AG09319 (cell line): ENCODE measurements at regions not wholly inside any gene's neighbourhood (a gene's known extent, or its start where the extent isn't known, plus 50 kb on each side); places are given as distances from the start of the nearest gene placed in this dataset.

Experiments used
- DNase-seq: peaks from one replicate; pipeline ENCODE4 v3.0.0-alpha.2; 2010; ENCODE audit warnings: low read depth; ENCODE audit errors: extremely low read depth
- TF ChIP-seq, protein P1 (sequence below): IDR thresholded peaks from 2 replicates; pipeline ENCODE4 v1.5.1; 2011; ENCODE audit warnings: low read depth, mild to moderate bottlenecking, inconsistent platforms, low read length, moderate library complexity

DNA sequence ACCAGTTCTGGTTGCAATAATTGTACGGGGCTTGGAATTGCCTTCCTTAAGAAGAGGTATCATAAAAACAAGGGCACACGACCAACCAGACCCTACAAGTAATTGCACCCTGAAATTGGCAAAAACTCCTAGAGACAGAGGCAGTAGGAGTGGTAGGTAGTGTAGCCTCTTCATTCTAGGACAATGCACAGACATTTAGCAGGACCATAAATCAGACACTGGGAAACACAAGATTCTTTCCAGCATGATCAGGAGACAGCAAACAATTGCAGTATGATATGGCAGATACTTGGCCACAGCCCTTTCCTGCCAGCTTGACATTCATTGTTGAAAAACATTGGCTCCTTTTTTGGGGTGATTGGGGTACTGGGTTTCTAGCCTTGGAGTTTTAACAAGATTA, 186.6 kb upstream of the PIK3C3 start:
- TF ChIP-seq, protein P1, sequence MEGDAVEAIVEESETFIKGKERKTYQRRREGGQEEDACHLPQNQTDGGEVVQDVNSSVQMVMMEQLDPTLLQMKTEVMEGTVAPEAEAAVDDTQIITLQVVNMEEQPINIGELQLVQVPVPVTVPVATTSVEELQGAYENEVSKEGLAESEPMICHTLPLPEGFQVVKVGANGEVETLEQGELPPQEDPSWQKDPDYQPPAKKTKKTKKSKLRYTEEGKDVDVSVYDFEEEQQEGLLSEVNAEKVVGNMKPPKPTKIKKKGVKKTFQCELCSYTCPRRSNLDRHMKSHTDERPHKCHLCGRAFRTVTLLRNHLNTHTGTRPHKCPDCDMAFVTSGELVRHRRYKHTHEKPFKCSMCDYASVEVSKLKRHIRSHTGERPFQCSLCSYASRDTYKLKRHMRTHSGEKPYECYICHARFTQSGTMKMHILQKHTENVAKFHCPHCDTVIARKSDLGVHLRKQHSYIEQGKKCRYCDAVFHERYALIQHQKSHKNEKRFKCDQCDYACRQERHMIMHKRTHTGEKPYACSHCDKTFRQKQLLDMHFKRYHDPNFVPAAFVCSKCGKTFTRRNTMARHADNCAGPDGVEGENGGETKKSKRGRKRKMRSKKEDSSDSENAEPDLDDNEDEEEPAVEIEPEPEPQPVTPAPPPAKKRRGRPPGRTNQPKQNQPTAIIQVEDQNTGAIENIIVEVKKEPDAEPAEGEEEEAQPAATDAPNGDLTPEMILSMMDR: no peak
- DNase-seq: no peak

- no peak for DNase-seq
- TF ChIP-seq, protein P1: no peak
These were observed 187.1 kb upstream of the PIK3C3 start for GRCh38 chr18:41767960-41768359.

DNA sequence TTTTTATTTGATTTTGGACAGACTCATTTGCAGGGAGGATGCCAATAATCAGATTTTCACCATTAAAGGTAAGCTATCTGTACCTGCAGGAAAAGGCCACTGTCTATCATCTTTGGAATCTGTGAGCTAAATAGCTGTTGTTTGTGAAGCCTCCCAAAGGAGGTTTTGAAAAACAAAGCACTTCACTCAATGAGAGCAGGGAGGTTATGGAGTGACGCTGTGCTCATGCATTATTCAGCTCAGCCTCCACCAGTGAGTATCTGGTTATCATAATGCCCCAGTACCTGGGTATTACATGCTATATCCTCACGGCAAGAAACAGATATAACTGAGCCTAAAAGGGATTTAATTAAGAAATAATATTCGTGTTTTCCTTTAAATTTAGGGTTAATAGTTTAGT, 189.6 kb upstream of the PIK3C3 start:
- no peak for DNase-seq
- TF ChIP-seq, protein P1: no peak

DNA sequence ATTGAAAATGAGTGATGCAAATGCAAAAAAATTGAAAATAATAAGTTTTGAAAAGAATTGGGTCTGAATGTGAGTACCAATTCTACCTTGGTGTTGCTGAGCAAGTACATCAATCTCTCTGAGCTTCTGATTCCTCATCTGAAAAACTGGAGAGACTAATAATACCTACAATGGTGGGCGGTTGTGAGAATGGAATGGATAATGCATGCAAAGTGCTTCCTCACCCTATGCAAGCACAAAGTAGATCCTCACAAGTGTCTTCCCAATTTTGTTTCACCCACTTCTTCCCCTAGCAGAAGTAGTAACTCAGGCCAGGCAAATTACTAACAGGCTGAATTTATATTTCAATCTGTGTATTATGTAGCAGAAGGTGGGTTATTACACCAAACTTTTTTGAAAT, 191.7 kb upstream of the PIK3C3 start:
- no peak for DNase-seq
- TF ChIP-seq, protein P1: no peak

DNA sequence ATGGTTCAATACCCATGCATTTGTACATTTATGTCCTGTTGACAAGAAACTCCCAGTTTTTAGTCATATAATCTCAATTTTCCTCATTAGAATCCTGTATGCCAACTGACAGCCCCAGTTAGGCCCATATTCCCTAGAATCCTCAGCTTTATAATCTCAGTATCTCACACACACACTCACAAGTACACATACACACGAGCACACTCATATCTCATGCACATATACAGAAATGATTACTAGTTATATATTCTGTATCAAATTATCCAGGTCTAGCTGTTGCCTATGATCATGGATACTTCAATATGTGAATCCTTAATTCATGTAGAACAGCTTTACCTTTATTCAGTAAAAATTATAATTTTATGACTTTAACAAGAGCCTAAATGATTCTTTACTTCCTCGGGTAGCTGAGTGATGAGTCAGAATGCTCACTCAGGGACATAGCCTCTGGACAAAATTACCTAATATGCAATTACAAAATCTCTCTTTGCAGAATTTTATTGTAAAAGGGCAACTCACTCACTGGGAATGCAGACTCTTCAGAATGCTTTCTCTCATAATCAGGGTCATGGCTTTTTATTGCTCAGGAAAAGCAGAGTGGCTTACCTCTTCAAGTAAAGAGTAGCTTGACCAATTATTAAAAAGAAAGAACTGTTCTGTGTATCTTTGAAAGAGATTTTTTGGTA, 193.6 kb upstream of the PIK3C3 start:
- DNase-seq: no peak
- TF ChIP-seq, protein P1: no peak

GRCh38 chr18:41758534-41758933, 196.5 kb upstream of the PIK3C3 start:
- TF ChIP-seq, protein P1: no peak
- DNase-seq: no peak

DNA sequence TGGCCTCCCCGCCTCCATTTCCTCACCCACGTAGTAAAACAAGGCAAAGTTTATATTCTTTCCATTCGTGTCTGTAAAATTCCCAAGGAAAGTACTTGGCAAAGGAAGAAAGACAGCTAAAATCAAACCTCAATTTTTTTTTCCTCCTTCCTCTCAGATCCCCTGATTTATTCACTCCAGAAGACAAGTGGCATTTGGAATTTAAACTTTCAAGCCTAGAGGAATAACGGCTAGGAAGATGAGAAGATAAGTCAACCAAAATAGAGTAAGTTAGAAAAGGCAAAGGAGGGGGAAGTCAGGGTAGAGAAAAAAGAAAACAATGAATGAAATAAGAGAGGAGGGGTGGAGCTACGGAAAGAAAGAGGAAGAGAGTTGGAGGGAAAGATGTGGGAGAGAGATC, 198.9 kb upstream of the PIK3C3 start:
- no peak for DNase-seq
- TF ChIP-seq, protein P1: no peak
